Kidney (tissue), 13 donors: ENCODE measurements at regions not wholly inside any gene's neighbourhood (a gene's known extent, or its start where the extent isn't known, plus 50 kb on each side); places are given as distances from the start of the nearest gene placed in this dataset.

ENCODE experiments used
- DNase-seq, 5 donors: peaks; one replicate each; pipeline ENCODE4 v3.0.0-alpha.2; 2013 to 2020
- FAIRE-seq: peaks from 2 replicates; lab custom pipeline; 2012; peaks lifted over from hg19 to GRCh38; lab: Jason Lieb, UNC
- H3K27ac ChIP-seq, 2 donors: one replicate each; pipeline ENCODE4 v1.7.0; 2013; ENCODE audit warnings: low read depth in 2 of 2, low read length in 2 of 2, inconsistent platforms in 1 of 2
- H3K27me3 ChIP-seq: one replicate; pipeline ENCODE4 v1.7.1; 2013; ENCODE audit warnings: low read length, inconsistent platforms; ENCODE audit not compliant: control insufficient read depth, insufficient read depth
- H3K36me3 ChIP-seq, 3 donors: one replicate each; pipeline versions ENCODE4 v1.7.0 to v1.7.1; 2013; ENCODE audit warnings: low read length in 3 of 3, control low read depth in 1 of 3, inconsistent platforms in 1 of 3; ENCODE audit not compliant: insufficient read depth in 3 of 3, control insufficient read depth in 2 of 3
- H3K4me1 ChIP-seq, 3 donors: one replicate each; pipeline versions ENCODE4 v1.7.0 to v1.7.1; 2013; ENCODE audit warnings: low read length in 3 of 3, inconsistent platforms in 1 of 3, low read depth in 1 of 3; ENCODE audit not compliant: control insufficient read depth in 2 of 3, insufficient read depth in 2 of 3
- H3K4me3 ChIP-seq, 3 donors: one replicate each; pipeline versions ENCODE4 v1.7.0 to v1.8.1; 2013; ENCODE audit warnings: low read length in 3 of 3, control low read depth in 1 of 3, inconsistent platforms in 1 of 3
- H3K9ac ChIP-seq, 3 donors: one replicate each; pipeline versions ENCODE4 v1.7.0 to v1.7.1; 2013; ENCODE audit warnings: low read length in 3 of 3, control low read depth in 1 of 3, inconsistent platforms in 1 of 3
- H3K9me3 ChIP-seq, 3 donors: one replicate each; pipeline versions ENCODE4 v1.7.0 to v1.7.1; 2013; ENCODE audit warnings: low read length in 3 of 3, control low read depth in 1 of 3, inconsistent platforms in 1 of 3; ENCODE audit not compliant: control insufficient read depth in 2 of 3, insufficient read depth in 1 of 3
- CTCF ChIP-seq: IDR thresholded peaks from 3 replicates; pipeline ENCODE4 v1.5.1; 2012; ENCODE audit warnings: mild to moderate bottlenecking, moderate library complexity, borderline replicate concordance; ENCODE audit not compliant: insufficient read depth; ENCODE audit errors: extremely low read depth
- intact Hi-C: fragments of 100-400 bp; cut with DNase I; formaldehyde crosslinking; loops from one replicate; pipeline ENCODE4 v1.11.1; 2022
- donor health status: control.
- donor health status: control.
- donor health status: control.
- donor health status: control.
- donor health status: control.
- donor health status: DM: yes; HTN: yes; CAD: no.
- donor health status: Normal renal cell carcinoma (clear cell type).

- intact Hi-C loops, result no loop called here
- no peak for FAIRE-seq
- no peaks in the 10 kb centered on the region for H3K4me1 ChIP-seq
Observed at GRCh38 chr16:11432856-11433395, 87.7 kb downstream of the RMI2 start.

GRCh38 chr16:11435576-11435975 lies 90.3 kb downstream of the RMI2 start:
- Histone ChIP-seq H3K27ac (no peak overlapping the region), H3K4me1 (no peaks in the 10 kb centered on the region), H3K36me3 (no peaks in the 10 kb centered on the region), H3K27me3 (no peaks in the 10 kb centered on the region), H3K9me3 (peaks cover 0 to 19% (median 0%) of the 10 kb centered on the region in 3 donors), H3K4me3 (no peak overlapping the region), H3K9ac (no peak overlapping the region)
- no peak for TF ChIP-seq CTCF
- intact Hi-C loops, result no loop called here
- DNase-seq, result no peak
- no peak for FAIRE-seq

More at GRCh38 chr16:11432856-11433395, 87.7 kb downstream of the RMI2 start:
- Histone ChIP-seq H3K27me3 (no peaks in the 10 kb centered on the region), H3K36me3 (no peaks in the 10 kb centered on the region), H3K9ac (no peak overlapping the region), H3K9me3 (peaks cover 0 to 11% (median 0%) of the 10 kb centered on the region in 3 donors), H3K27ac (no peak overlapping the region), H3K4me3 (no peak overlapping the region)
- TF ChIP-seq CTCF, result no peak
- no peak for DNase-seq

GRCh38 chr16:11437069-11437468 lies 91.8 kb downstream of the RMI2 start:
- Histone ChIP-seq H3K9me3 (peaks cover 0 to 13% (median 0%) of the 10 kb centered on the region in 3 donors), H3K9ac (no peak overlapping the region), H3K27me3 (no peaks in the 10 kb centered on the region), H3K4me1 (no peaks in the 10 kb centered on the region), H3K36me3 (no peaks in the 10 kb centered on the region), H3K4me3 (no peak overlapping the region), H3K27ac (no peak overlapping the region)
- no peak for TF ChIP-seq CTCF
- intact Hi-C loops, result no loop called here
- FAIRE-seq (no peak), DNase-seq (no peak)
